ENCODE measurements at regions not wholly inside any gene's neighbourhood (a gene's known extent, or its start where the extent isn't known, plus 50 kb on each side); places are given as distances from the start of the nearest gene placed in this dataset.

DNA sequence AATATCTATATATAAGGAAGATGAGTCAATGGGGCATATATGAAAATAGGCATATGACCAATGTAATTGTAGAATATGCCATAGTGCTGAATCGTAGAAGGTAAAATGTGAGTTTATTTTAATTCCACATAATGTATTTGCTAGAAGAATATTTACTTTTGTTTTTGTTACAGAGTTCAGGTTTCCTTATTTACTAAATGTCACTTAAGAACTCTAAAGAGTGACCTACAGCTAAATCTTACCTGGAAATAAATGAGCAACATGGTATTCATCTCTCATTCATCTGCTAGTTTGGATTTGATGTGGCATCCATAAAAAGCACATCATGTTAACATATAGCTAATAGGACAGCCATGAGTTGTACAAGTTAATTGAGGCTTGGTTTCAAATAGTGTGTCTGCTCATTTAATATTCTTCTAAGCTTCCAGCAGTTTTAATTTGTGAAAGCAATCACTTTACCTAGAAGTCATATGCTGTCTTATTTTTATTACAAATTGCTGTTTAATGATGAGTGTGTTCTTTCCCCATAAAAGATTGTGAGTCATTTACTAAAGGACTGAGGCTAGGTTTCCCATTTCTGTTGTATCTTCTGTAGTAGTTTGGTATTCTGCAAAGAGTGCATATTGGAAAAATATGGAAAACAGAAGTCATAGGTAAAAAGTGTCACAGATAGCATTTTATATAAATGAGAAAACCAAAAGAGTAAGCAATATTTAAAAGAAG lies 222.1 kb upstream of the POU1F1 start:
- TF ChIP-seq, protein P1, sequence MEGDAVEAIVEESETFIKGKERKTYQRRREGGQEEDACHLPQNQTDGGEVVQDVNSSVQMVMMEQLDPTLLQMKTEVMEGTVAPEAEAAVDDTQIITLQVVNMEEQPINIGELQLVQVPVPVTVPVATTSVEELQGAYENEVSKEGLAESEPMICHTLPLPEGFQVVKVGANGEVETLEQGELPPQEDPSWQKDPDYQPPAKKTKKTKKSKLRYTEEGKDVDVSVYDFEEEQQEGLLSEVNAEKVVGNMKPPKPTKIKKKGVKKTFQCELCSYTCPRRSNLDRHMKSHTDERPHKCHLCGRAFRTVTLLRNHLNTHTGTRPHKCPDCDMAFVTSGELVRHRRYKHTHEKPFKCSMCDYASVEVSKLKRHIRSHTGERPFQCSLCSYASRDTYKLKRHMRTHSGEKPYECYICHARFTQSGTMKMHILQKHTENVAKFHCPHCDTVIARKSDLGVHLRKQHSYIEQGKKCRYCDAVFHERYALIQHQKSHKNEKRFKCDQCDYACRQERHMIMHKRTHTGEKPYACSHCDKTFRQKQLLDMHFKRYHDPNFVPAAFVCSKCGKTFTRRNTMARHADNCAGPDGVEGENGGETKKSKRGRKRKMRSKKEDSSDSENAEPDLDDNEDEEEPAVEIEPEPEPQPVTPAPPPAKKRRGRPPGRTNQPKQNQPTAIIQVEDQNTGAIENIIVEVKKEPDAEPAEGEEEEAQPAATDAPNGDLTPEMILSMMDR (IDR thresholded peaks at IDR 0.05; ENCODE audit: low read depth, low read length, missing input control), result no peak
- TF ChIP-seq, protein P2, sequence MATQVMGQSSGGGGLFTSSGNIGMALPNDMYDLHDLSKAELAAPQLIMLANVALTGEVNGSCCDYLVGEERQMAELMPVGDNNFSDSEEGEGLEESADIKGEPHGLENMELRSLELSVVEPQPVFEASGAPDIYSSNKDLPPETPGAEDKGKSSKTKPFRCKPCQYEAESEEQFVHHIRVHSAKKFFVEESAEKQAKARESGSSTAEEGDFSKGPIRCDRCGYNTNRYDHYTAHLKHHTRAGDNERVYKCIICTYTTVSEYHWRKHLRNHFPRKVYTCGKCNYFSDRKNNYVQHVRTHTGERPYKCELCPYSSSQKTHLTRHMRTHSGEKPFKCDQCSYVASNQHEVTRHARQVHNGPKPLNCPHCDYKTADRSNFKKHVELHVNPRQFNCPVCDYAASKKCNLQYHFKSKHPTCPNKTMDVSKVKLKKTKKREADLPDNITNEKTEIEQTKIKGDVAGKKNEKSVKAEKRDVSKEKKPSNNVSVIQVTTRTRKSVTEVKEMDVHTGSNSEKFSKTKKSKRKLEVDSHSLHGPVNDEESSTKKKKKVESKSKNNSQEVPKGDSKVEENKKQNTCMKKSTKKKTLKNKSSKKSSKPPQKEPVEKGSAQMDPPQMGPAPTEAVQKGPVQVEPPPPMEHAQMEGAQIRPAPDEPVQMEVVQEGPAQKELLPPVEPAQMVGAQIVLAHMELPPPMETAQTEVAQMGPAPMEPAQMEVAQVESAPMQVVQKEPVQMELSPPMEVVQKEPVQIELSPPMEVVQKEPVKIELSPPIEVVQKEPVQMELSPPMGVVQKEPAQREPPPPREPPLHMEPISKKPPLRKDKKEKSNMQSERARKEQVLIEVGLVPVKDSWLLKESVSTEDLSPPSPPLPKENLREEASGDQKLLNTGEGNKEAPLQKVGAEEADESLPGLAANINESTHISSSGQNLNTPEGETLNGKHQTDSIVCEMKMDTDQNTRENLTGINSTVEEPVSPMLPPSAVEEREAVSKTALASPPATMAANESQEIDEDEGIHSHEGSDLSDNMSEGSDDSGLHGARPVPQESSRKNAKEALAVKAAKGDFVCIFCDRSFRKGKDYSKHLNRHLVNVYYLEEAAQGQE (IDR thresholded peaks at IDR 0.05), result no peak
- TF ChIP-seq TAF1 (conservative IDR thresholded peaks at IDR 0.05) (no peak), JUND (IDR thresholded peaks at IDR 0.05) (no peak), YY1 (IDR thresholded peaks at IDR 0.05) (no peak), NR2F2 (IDR thresholded peaks at IDR 0.05) (no peak)
- TF ChIP-seq, protein P3, sequence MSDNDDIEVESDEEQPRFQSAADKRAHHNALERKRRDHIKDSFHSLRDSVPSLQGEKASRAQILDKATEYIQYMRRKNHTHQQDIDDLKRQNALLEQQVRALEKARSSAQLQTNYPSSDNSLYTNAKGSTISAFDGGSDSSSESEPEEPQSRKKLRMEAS (IDR thresholded peaks at IDR 0.05), result no peak

Data from liver (tissue), 3 donors.